ENCODE measurements at regions not wholly inside any gene's neighbourhood (a gene's known extent, or its start where the extent isn't known, plus 50 kb on each side); places are given as distances from the start of the nearest gene placed in this dataset.

GRCh38 chr6:113439866-113440265 lies 417.3 kb upstream of the MARCKS start:
- no peak for DNase-seq

- DNase-seq, result no peak
These were observed 415.1 kb upstream of the MARCKS start for GRCh38 chr6:113442040-113442439.

- DNase-seq, result no peak
These were observed 411.9 kb upstream of the MARCKS start for GRCh38 chr6:113445201-113445600.

- peak; percentile 91 for DNase-seq
These were observed 409.9 kb upstream of the MARCKS start for GRCh38 chr6:113447088-113447831.

GRCh38 chr6:113449051-113449450 lies 408.1 kb upstream of the MARCKS start:
- peak; percentile 65 for DNase-seq

- peak; percentile 45 for DNase-seq
These were observed 407.1 kb upstream of the MARCKS start for GRCh38 chr6:113450061-113450465.

GRCh38 chr6:113451049-113451448 lies 406.1 kb upstream of the MARCKS start:
- DNase-seq, result no peak

GRCh38 chr6:113457198-113457597 lies 399.9 kb upstream of the MARCKS start:
- DNase-seq, result peak; percentile 93

- no peak for DNase-seq
These were observed 399.4 kb upstream of the MARCKS start for GRCh38 chr6:113457751-113458150.

- peak; percentile 50 for DNase-seq
These were observed 398.7 kb upstream of the MARCKS start for GRCh38 chr6:113458368-113459010.

- no peak for DNase-seq
These were observed 395.8 kb upstream of the MARCKS start for GRCh38 chr6:113461153-113461932.

- DNase-seq, result peak; percentile 43
These were observed 392.6 kb upstream of the MARCKS start for GRCh38 chr6:113464536-113464935.

GRCh38 chr6:113464960-113465359 lies 392.2 kb upstream of the MARCKS start:
- DNase-seq, result peak; percentile 86

- no peak for DNase-seq
These were observed 390.6 kb upstream of the MARCKS start for GRCh38 chr6:113466526-113466925.

GRCh38 chr6:113475392-113475791 lies 381.8 kb upstream of the MARCKS start:
- no peak for DNase-seq

GRCh38 chr6:113476937-113477839 lies 380.0 kb upstream of the MARCKS start:
- DNase-seq, result peak; percentile 54

GRCh38 chr6:113480616-113481015 lies 376.5 kb upstream of the MARCKS start:
- DNase-seq, result no peak

GRCh38 chr6:113481458-113481857 lies 375.7 kb upstream of the MARCKS start:
- DNase-seq, result peak; percentile 48

- no peak for DNase-seq
These were observed 375.2 kb upstream of the MARCKS start for GRCh38 chr6:113481910-113482309.

- no peak for DNase-seq
These were observed 374.4 kb upstream of the MARCKS start for GRCh38 chr6:113482771-113483170.

GRCh38 chr6:113486199-113486598 lies 370.9 kb upstream of the MARCKS start:
- DNase-seq, result no peak

- DNase-seq, result no peak
These were observed 369.6 kb upstream of the MARCKS start for GRCh38 chr6:113487489-113488058.
